ENCODE measurements at regions not wholly inside any gene's neighbourhood (a gene's known extent, or its start where the extent isn't known, plus 50 kb on each side); places are given as distances from the start of the nearest gene placed in this dataset.
"Not testable (repeated sequence)": the region's sequence is repeated elsewhere in the genome, so short reads cannot be mapped to it uniquely, and the experiment has no call there.

GRCh38 chr9:62798884-62799850 lies 1609.3 kb downstream of the SPATA31A7 start:
- DNase-seq (peak; percentile 84), ATAC-seq (peak; percentile 22 to 27)
- H3K9me3 ChIP-seq; intact Hi-C loops (cut with DNase I); H3K36me3 ChIP-seq: not testable (repeated sequence)
- H3K27ac ChIP-seq: peak overlapping the region; percentile 83
- peaks cover 12% of the 10 kb centered on the region for H3K4me1 ChIP-seq
- H3K4me3 ChIP-seq: peak overlapping the region; percentile 60
- peaks cover 42% of the 10 kb centered on the region for H3K27me3 ChIP-seq (ENCODE audit: low read depth)

GRCh38 chr9:62799851-62800371 lies 1610.1 kb downstream of the SPATA31A7 start:
- Histone ChIP-seq H3K27me3 (ENCODE audit: low read depth) (peaks cover 49% of the 10 kb centered on the region), H3K4me1 (peaks cover 12% of the 10 kb centered on the region), H3K27ac (peak overlapping the region; percentile 83), H3K4me3 (peak overlapping the region; percentile 60)
- intact Hi-C loops (cut with DNase I); H3K36me3 ChIP-seq; H3K9me3 ChIP-seq: not testable (repeated sequence)
- DNase-seq (peak; percentile 78), ATAC-seq (peak; percentile 4 to 17)

GRCh38 chr9:62800451-62801371 lies 1610.9 kb downstream of the SPATA31A7 start:
- peak overlapping the region; percentile 83 for H3K27ac ChIP-seq
- peak; percentile 43 to 49 for ATAC-seq
- H3K36me3 ChIP-seq; H3K9me3 ChIP-seq; intact Hi-C loops (cut with DNase I): not testable (repeated sequence)
- H3K27me3 ChIP-seq (ENCODE audit: low read depth): peaks cover 56% of the 10 kb centered on the region
- peaks cover 12% of the 10 kb centered on the region for H3K4me1 ChIP-seq
- peak; percentile 78 for DNase-seq
- peak overlapping the region; percentile 60 for H3K4me3 ChIP-seq

GRCh38 chr9:62801372-62801811 lies 1611.6 kb downstream of the SPATA31A7 start:
- H3K4me3 ChIP-seq: peak overlapping the region; percentile 60
- H3K27ac ChIP-seq: peak overlapping the region; percentile 83
- H3K27me3 ChIP-seq (ENCODE audit: low read depth): peaks cover 56% of the 10 kb centered on the region
- intact Hi-C loops (cut with DNase I); H3K36me3 ChIP-seq; H3K9me3 ChIP-seq: not testable (repeated sequence)
- peak; percentile 64 to 70 for ATAC-seq
- peak; percentile 67 for DNase-seq
- peaks cover 12% of the 10 kb centered on the region for H3K4me1 ChIP-seq

GRCh38 chr9:62801961-62802718 lies 1612.3 kb downstream of the SPATA31A7 start:
- Histone ChIP-seq H3K27ac (peak overlapping the region; percentile 83), H3K4me3 (peak overlapping the region; percentile 60), H3K4me1 (peaks cover 12% of the 10 kb centered on the region), H3K27me3 (ENCODE audit: low read depth) (peaks cover 56% of the 10 kb centered on the region)
- intact Hi-C loops (cut with DNase I); H3K36me3 ChIP-seq; H3K9me3 ChIP-seq: not testable (repeated sequence)
- DNase-seq: peak; percentile 93
- peak; percentile 99 for ATAC-seq

GRCh38 chr9:62802719-62803079 lies 1612.9 kb downstream of the SPATA31A7 start:
- peaks cover 56% of the 10 kb centered on the region for H3K27me3 ChIP-seq (ENCODE audit: low read depth)
- ATAC-seq; intact Hi-C loops (cut with DNase I); H3K9me3 ChIP-seq; DNase-seq; H3K36me3 ChIP-seq: not testable (repeated sequence)
- peaks cover 12% of the 10 kb centered on the region for H3K4me1 ChIP-seq
- H3K4me3 ChIP-seq: peak overlapping the region; percentile 60
- peak overlapping the region; percentile 83 for H3K27ac ChIP-seq

- peaks cover 12% of the 10 kb centered on the region for H3K4me1 ChIP-seq
- H3K9me3 ChIP-seq; ATAC-seq; H3K27ac ChIP-seq; DNase-seq; intact Hi-C loops (cut with DNase I); H3K36me3 ChIP-seq: not testable (repeated sequence)
- H3K4me3 ChIP-seq: peak overlapping the region; percentile 60
- peaks cover 56% of the 10 kb centered on the region for H3K27me3 ChIP-seq (ENCODE audit: low read depth)
These were observed 1613.3 kb downstream of the SPATA31A7 start for GRCh38 chr9:62803099-62803498.

- H3K4me1 ChIP-seq; ATAC-seq; H3K4me3 ChIP-seq; H3K27ac ChIP-seq; H3K9me3 ChIP-seq; H3K36me3 ChIP-seq; intact Hi-C loops (cut with DNase I); DNase-seq: not testable (repeated sequence)
- H3K27me3 ChIP-seq (ENCODE audit: low read depth): peaks cover 49% of the 10 kb centered on the region
These were observed 1614.5 kb downstream of the SPATA31A7 start for GRCh38 chr9:62804314-62804713.

GRCh38 chr9:62807424-62807823 lies 1617.6 kb downstream of the SPATA31A7 start:
- H3K27ac ChIP-seq; H3K4me1 ChIP-seq; H3K36me3 ChIP-seq; intact Hi-C loops (cut with DNase I); H3K4me3 ChIP-seq; H3K9me3 ChIP-seq; ATAC-seq: not testable (repeated sequence)
- peak; percentile 55 for DNase-seq
- H3K27me3 ChIP-seq (ENCODE audit: low read depth): peaks cover 23% of the 10 kb centered on the region

GRCh38 chr9:62808081-62808480 lies 1618.2 kb downstream of the SPATA31A7 start:
- ATAC-seq; H3K27ac ChIP-seq; intact Hi-C loops (cut with DNase I); H3K36me3 ChIP-seq; H3K9me3 ChIP-seq; H3K4me1 ChIP-seq; H3K4me3 ChIP-seq; DNase-seq: not testable (repeated sequence)
- H3K27me3 ChIP-seq (ENCODE audit: low read depth): peaks cover 20% of the 10 kb centered on the region

- intact Hi-C loops (cut with DNase I); H3K36me3 ChIP-seq; H3K27me3 ChIP-seq (ENCODE audit: low read depth); H3K4me3 ChIP-seq; H3K9me3 ChIP-seq; DNase-seq; H3K27ac ChIP-seq; ATAC-seq; H3K4me1 ChIP-seq: not testable (repeated sequence)
These were observed 1620.5 kb downstream of the SPATA31A7 start for GRCh38 chr9:62810318-62810717.

- ATAC-seq; H3K4me3 ChIP-seq; H3K4me1 ChIP-seq; intact Hi-C loops (cut with DNase I); H3K27ac ChIP-seq; H3K36me3 ChIP-seq; H3K9me3 ChIP-seq; H3K27me3 ChIP-seq (ENCODE audit: low read depth); DNase-seq: not testable (repeated sequence)
These were observed 1621.0 kb downstream of the SPATA31A7 start for GRCh38 chr9:62810811-62811315.

Measured in lower lobe of right lung (tissue), 2 donors.